Adrenal gland (tissue), 9 donors: ENCODE measurements at regions not wholly inside any gene's neighbourhood (a gene's known extent, or its start where the extent isn't known, plus 50 kb on each side); places are given as distances from the start of the nearest gene placed in this dataset.

Experiments used
- DNase-seq, 7 donors: peaks; one replicate each; pipeline ENCODE4 v3.0.0-alpha.2; 2019 to 2020
- H3K27ac ChIP-seq, 5 donors: fragments of 200-600 bp; sonication (generic) in 4 of 5; 1 replicate in 3 of 5; 2 replicates in 2 of 5; pipeline versions ENCODE4 v1.5.1 to v1.8.0; 2016 to 2020; ENCODE audit warnings: mild to moderate bottlenecking in 1 of 5
- H3K27me3 ChIP-seq: fragments of 200-600 bp; 2 replicates; pipeline ENCODE4 v1.8.0; 2021
- H3K36me3 ChIP-seq, 2 donors: fragments of 200-600 bp; replicated peaks in 1 of 2; 1 replicate in 1 of 2; 2 replicates in 1 of 2; pipeline versions ENCODE4 v1.5.1 to v1.8.0; 2018 to 2022
- H3K4me1 ChIP-seq, 2 donors: fragments of 200-600 bp; replicated peaks in 1 of 2; 1 replicate in 1 of 2; 2 replicates in 1 of 2; pipeline versions ENCODE4 v1.5.1 to v1.8.0; 2018 to 2021
- H3K4me3 ChIP-seq, 4 donors: fragments of 200-600 bp; sonication (generic) in 3 of 4; one replicate each; pipeline ENCODE4 v1.5.1; 2016 to 2018
- H3K9me3 ChIP-seq, 3 donors: fragments of 200-600 bp; sonication (generic) in 1 of 3; replicated peaks in 1 of 3; 1 replicate in 2 of 3; 2 replicates in 1 of 3; pipeline versions ENCODE4 v1.5.1 to v1.8.0; 2016 to 2021
- POLR2A ChIP-seq, 2 donors: fragments of 450-650 bp; IDR thresholded peaks; one replicate each; pipeline ENCODE4 v1.6.1; 2017; ENCODE audit warnings: antibody characterized with exemption in 2 of 2, mild to moderate bottlenecking in 2 of 2, moderate library complexity in 1 of 2
- whole genome bisulfite sequencing, 4 donors: extraction: QIAGEN DNeasy Blood & Tissue Kit in 2 of 4; methylation state at CpG; one replicate each; pipeline versions ENCODE4 v1.1.5 to v1.1.7; 2013 to 2017; 5-methylcytosine and 5-hydroxymethylcytosine counted together
- intact Hi-C, 2 donors: fragments of 100-400 bp; cut with DNase I; formaldehyde crosslinking; loops; one replicate each; pipeline versions ENCODE4 v1.14.1 to v1.15.0; 2022 to 2023
- TF ChIP-seq, protein P1 (sequence below), 6 experiments: fragments of 450-650 bp in 4 of 6; fragments of 200-600 bp in 2 of 6; sonication (generic) in 1 of 6; IDR thresholded peaks; 1 replicate in 5 of 6; 2 replicates in 1 of 6; pipeline versions ENCODE4 v1.5.1 to v1.8.0; 2016 to 2021; ENCODE audit warnings: antibody characterized with exemption in 6 of 6, mild to moderate bottlenecking in 2 of 6, moderate library complexity in 1 of 6
- donor health status: healthy with polysubstance abuse.
- donor health status: Bipolar disorder and iron deficiency.
- donor health status: DM: yes; HTN: yes; CAD: no.
- donor health status: DM: no; HTN: no; CAD: no.
- donor health status: DM: no; HTN: no; CAD: no.

DNA sequence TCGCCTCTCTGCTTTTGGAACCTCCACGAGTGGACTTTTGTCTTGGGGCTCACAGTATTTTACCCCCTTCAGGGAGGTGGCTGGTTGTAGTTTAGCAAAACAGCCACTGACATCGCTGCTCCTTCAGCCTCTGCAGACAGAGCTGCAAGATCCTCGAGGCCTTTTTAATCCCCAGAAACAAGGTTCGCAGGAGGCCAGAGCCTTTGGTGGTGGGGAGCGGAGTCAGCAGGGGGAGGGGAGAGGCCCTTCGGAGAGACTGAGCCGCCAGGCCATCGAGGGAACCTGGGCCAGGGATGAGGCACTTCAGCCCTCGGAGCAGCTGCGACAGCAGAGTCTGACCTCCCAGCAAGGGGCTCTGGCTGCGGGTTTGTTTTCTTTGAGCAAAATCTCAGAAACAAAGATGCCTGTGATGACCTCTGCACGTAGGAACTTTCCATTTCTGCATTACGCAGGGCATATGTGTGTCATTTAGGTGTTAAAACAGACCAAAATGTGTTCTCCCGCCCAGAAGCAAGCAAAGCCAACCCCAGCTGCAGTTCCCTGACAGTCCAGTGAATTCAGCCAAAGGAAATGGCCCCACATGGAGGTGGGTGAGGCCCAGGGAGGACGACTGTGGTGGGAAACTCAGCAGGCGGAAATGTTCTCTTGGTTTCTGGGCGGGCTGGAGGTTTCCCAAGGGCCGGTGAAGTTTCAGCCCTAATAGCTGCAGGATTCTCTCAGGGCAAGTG is 171.2 kb upstream of the SULF2 start:
- Histone ChIP-seq H3K4me1 (peaks cover 11 to 21% of the 10 kb centered on the region in 2 donors), H3K9me3 (no peaks in the 10 kb centered on the region), H3K27ac (no peak overlapping the region), H3K36me3 (no peaks in the 10 kb centered on the region), H3K4me3 (no peak overlapping the region), H3K27me3 (no peaks in the 10 kb centered on the region)
- 72 to 90% (median 82%) methylated on average over 16 to 19 of the region's 19 CpGs for WGBS, 4 donors
- DNase-seq: no peak
- no peak for TF ChIP-seq POLR2A (IDR thresholded peaks at IDR 0.05)
- TF ChIP-seq, protein P1, sequence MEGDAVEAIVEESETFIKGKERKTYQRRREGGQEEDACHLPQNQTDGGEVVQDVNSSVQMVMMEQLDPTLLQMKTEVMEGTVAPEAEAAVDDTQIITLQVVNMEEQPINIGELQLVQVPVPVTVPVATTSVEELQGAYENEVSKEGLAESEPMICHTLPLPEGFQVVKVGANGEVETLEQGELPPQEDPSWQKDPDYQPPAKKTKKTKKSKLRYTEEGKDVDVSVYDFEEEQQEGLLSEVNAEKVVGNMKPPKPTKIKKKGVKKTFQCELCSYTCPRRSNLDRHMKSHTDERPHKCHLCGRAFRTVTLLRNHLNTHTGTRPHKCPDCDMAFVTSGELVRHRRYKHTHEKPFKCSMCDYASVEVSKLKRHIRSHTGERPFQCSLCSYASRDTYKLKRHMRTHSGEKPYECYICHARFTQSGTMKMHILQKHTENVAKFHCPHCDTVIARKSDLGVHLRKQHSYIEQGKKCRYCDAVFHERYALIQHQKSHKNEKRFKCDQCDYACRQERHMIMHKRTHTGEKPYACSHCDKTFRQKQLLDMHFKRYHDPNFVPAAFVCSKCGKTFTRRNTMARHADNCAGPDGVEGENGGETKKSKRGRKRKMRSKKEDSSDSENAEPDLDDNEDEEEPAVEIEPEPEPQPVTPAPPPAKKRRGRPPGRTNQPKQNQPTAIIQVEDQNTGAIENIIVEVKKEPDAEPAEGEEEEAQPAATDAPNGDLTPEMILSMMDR (IDR thresholded peaks at IDR 0.05): no peak
- intact Hi-C loops: no loop called here

DNA sequence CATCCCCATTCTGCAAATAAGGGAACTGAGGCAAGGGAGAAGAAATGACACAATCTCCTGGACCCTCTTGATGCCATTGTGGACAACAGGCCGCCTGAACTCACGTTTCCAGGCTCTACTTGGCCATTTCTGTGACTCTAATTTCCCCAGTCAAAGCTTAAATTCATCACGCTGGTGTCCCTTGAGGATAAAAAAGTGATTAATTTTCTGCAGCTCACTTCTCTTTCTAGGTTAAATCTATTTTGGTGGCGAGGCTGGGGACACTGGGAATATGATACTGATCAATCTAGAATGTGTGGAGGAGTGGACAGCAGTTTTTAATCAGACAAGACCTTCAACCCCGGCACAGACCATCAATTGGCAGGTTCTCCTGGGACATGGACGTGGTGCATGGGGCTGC is 168.2 kb upstream of the SULF2 start:
- no peak for DNase-seq
- no peaks in the 10 kb centered on the region for H3K9me3 ChIP-seq
- no peaks in the 10 kb centered on the region for H3K36me3 ChIP-seq
- no peaks in the 10 kb centered on the region for H3K27me3 ChIP-seq
- H3K4me3 ChIP-seq: no peak overlapping the region
- H3K27ac ChIP-seq: no peak overlapping the region
- intact Hi-C loops: no loop called here
- TF ChIP-seq, protein P1 (IDR thresholded peaks at IDR 0.05): no peak
- TF ChIP-seq POLR2A (IDR thresholded peaks at IDR 0.05): no peak
- WGBS, 4 donors: 71 to 84% (median 79%) methylated on average over 6 of the region's 6 CpGs
- H3K4me1 ChIP-seq: peaks cover under 1 to 4% of the 10 kb centered on the region in 2 donors

DNA sequence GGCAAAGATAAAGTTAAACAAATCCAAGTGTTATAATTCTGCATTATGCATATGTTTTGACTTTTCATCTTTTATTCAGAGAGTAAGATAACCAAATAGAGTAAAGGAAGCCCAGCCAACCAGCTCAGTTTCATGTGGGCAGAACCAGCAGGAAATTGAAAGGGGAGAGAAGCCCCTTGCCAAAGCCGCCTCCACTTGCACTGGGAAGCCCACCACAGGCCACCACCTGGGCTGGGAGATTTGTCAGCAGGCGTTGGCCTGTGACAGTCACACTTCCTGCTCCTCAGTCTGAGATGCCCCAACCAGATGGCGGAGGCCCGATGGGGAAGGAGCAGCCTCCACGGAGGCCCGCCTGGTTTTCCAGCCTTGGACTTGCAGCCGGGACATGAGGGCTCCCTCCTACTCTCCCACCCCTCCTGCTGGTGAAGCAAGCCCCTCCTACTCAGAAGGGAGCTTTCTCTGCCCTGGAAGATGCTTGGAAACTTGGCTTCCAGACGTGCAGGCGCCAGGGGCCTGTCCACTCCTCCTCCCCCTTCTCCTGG is 166.8 kb upstream of the SULF2 start:
- Histone ChIP-seq H3K27ac (no peak overlapping the region), H3K27me3 (no peaks in the 10 kb centered on the region), H3K4me1 (no peaks in the 10 kb centered on the region), H3K4me3 (no peak overlapping the region), H3K36me3 (no peaks in the 10 kb centered on the region), H3K9me3 (no peaks in the 10 kb centered on the region)
- TF ChIP-seq, protein P1 (IDR thresholded peaks at IDR 0.05): no peak
- no peak for DNase-seq
- intact Hi-C loops: no loop called here
- WGBS, 4 donors: 86 to 95% (median 92%) methylated on average over 4 to 9 of the region's 9 CpGs

DNA sequence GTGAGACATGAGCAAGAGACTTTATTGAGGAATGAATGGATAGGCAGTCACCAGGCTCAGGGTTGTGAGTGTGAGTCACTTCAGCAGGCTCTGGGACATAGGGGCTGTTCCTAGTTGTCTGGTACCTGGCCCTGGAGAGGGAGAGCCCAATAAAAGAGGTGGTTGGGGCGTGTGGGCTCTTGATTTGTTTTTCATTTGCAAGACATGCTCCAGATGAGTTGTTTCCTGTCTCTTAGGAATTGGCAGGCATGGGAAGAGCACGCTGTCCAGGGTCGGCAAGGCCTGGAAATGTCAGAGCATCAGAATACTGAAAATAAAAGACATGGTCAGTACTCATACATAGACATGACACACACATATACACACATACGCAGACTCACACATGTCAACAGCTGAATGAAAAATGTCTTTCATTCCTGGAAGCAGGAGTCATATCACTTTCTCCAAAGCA is 166.3 kb upstream of the SULF2 start:
- no peak for TF ChIP-seq POLR2A (IDR thresholded peaks at IDR 0.05)
- TF ChIP-seq, protein P1 (IDR thresholded peaks at IDR 0.05): no peak
- no peaks in the 10 kb centered on the region for H3K4me1 ChIP-seq
- 24 to 48% (median 38%) methylated on average over 4 of the region's 4 CpGs for WGBS, 4 donors
- intact Hi-C loops: no loop called here
- H3K27ac ChIP-seq: no peak overlapping the region
- H3K27me3 ChIP-seq: no peaks in the 10 kb centered on the region
- DNase-seq: no peak
- H3K4me3 ChIP-seq: no peak overlapping the region
- H3K36me3 ChIP-seq: no peaks in the 10 kb centered on the region
- no peaks in the 10 kb centered on the region for H3K9me3 ChIP-seq
